ENCODE measurements at regions not wholly inside any gene's neighbourhood (a gene's known extent, or its start where the extent isn't known, plus 50 kb on each side); places are given as distances from the start of the nearest gene placed in this dataset.

GRCh38 chr6:98775205-98775604 lies 59.2 kb upstream of the POU3F2 start:
- no peaks in the 10 kb centered on the region for H4K20me1 ChIP-seq (ENCODE audit: insufficient read depth)
- ATAC-seq (no peak), DNase-seq (ENCODE audit: low read depth, low spot score) (no peak)
- H3K27ac ChIP-seq (ENCODE audit: low read depth, low read length), result no peak overlapping the region
- RAD21 ChIA-PET (ENCODE audit: low non-redundant PET in 1 of 2, low total read pairs in 2 of 2, uncharacterized antibody in 2 of 2, unreplicated experiment in 2 of 2), result no interaction called here
- POLR2A ChIA-PET, result no interaction called here
- no TSS peak for BruUV-seq (replicated peaks)
- H3K79me2 ChIP-seq (ENCODE audit: insufficient read depth, low read length), result no peaks in the 10 kb centered on the region
- H3K4me3 ChIP-seq (replicated peaks in 1 of 2; ENCODE audit: low read depth in 1 of 2, low read length in 2 of 2), result no peak overlapping the region
- intact Hi-C loops (cut with micrococcal nuclease), result no loop called here
- no peak overlapping the region for H3K4me2 ChIP-seq (ENCODE audit: low read length)
- no peaks in the 10 kb centered on the region for H3K4me1 ChIP-seq (ENCODE audit: control insufficient read depth in 1 of 2, insufficient read depth in 2 of 2, low read length in 2 of 2)
- no peaks in the 10 kb centered on the region for H3K9me2 ChIP-seq (ENCODE audit: insufficient read depth)
- no peak for TF ChIP-seq MAX (IDR thresholded peaks at IDR 0.05)
- TF ChIP-seq SRF (IDR thresholded peaks at IDR 0.05; ENCODE audit: low read depth), result no peak
- no peak for TF ChIP-seq ZNF274 (IDR thresholded peaks at IDR 0.05; ENCODE audit: low read depth, low read length)
- no peak for TF ChIP-seq SIN3A (IDR thresholded peaks at IDR 0.05; ENCODE audit: low read depth)
- TF ChIP-seq FOSL1 (IDR thresholded peaks at IDR 0.05; ENCODE audit: low read depth), result no peak
- no peak for TF ChIP-seq ATF3 (IDR thresholded peaks at IDR 0.05)
- TF ChIP-seq SP1 (IDR thresholded peaks at IDR 0.05; ENCODE audit: low read depth), result no peak
- no peak for TF ChIP-seq CBX3 (IDR thresholded peaks at IDR 0.05; ENCODE audit: low read depth)
- TF ChIP-seq POLR2AphosphoS5 (IDR thresholded peaks at IDR 0.05; ENCODE audit: low read depth, low read length), result no peak
- no peak for TF ChIP-seq CEBPB (IDR thresholded peaks at IDR 0.05; ENCODE audit: low read depth)
- H3K9me3 ChIP-seq (ENCODE audit: control insufficient read depth in 1 of 2, insufficient read depth in 1 of 2, low read depth in 1 of 2, low read length in 2 of 2), result no peaks in the 10 kb centered on the region
- H3K9ac ChIP-seq (ENCODE audit: low read length), result no peak overlapping the region
- no peak overlapping the region for H2AFZ ChIP-seq (ENCODE audit: low read depth, low read length, poor library complexity, severe bottlenecking)
- H3K36me3 ChIP-seq (ENCODE audit: control insufficient read depth in 1 of 2, insufficient read depth in 2 of 2, low read length in 2 of 2), result no peaks in the 10 kb centered on the region
- CTCF ChIA-PET, result no interaction called here
- H3K27me3 ChIP-seq (ENCODE audit: insufficient read depth, low read length), result peaks cover 71% of the 10 kb centered on the region

GRCh38 chr6:98777762-98778161 lies 56.6 kb upstream of the POU3F2 start:
- Histone ChIP-seq H3K4me1 (ENCODE audit: control insufficient read depth in 1 of 2, insufficient read depth in 2 of 2, low read length in 2 of 2) (no peaks in the 10 kb centered on the region), H3K36me3 (ENCODE audit: control insufficient read depth in 1 of 2, insufficient read depth in 2 of 2, low read length in 2 of 2) (no peaks in the 10 kb centered on the region), H3K27me3 (ENCODE audit: insufficient read depth, low read length) (peaks cover 71% of the 10 kb centered on the region), H3K4me2 (ENCODE audit: low read length) (no peak overlapping the region), H3K27ac (ENCODE audit: low read depth, low read length) (no peak overlapping the region), H3K4me3 (replicated peaks in 1 of 2; ENCODE audit: low read depth in 1 of 2, low read length in 2 of 2) (no peak overlapping the region), H4K20me1 (ENCODE audit: insufficient read depth) (no peaks in the 10 kb centered on the region), H3K9ac (ENCODE audit: low read length) (no peak overlapping the region), H3K9me2 (ENCODE audit: insufficient read depth) (no peaks in the 10 kb centered on the region), H2AFZ (ENCODE audit: low read depth, low read length, poor library complexity, severe bottlenecking) (no peak overlapping the region), H3K79me2 (ENCODE audit: insufficient read depth, low read length) (no peaks in the 10 kb centered on the region), H3K9me3 (ENCODE audit: control insufficient read depth in 1 of 2, insufficient read depth in 1 of 2, low read depth in 1 of 2, low read length in 2 of 2) (no peaks in the 10 kb centered on the region)
- POLR2A ChIA-PET, result interaction anchor here (0.8 kb wide), 1 partner anchor 63 kb away, joined by 3 read pairs; no protein-coding TSS in a partner anchor
- RAD21 ChIA-PET (ENCODE audit: low non-redundant PET in 1 of 2, low total read pairs in 2 of 2, uncharacterized antibody in 2 of 2, unreplicated experiment in 2 of 2), result no interaction called here
- DNase-seq (ENCODE audit: low read depth, low spot score) (no peak), ATAC-seq (no peak)
- intact Hi-C loops (cut with micrococcal nuclease), result no loop called here
- BruUV-seq (replicated peaks), result no TSS peak
- CTCF ChIA-PET, result no interaction called here
- TF ChIP-seq JUND (IDR thresholded peaks at IDR 0.05) (no peak), REST (IDR thresholded peaks at IDR 0.05; ENCODE audit: low read depth) (no peak), SIN3A (IDR thresholded peaks at IDR 0.05; ENCODE audit: low read depth) (no peak), ATF3 (IDR thresholded peaks at IDR 0.05) (no peak), RAD21 (IDR thresholded peaks at IDR 0.05; ENCODE audit: low read depth) (no peak), MAX (IDR thresholded peaks at IDR 0.05) (no peak), SRF (IDR thresholded peaks at IDR 0.05; ENCODE audit: low read depth) (no peak), EGR1 (IDR thresholded peaks at IDR 0.05; ENCODE audit: low read depth) (no peak), ELF1 (IDR thresholded peaks at IDR 0.05; ENCODE audit: borderline replicate concordance, low read depth) (no peak), CTCF (IDR thresholded peaks at IDR 0.05 in 2 of 3, conservative IDR thresholded peaks at IDR 0.05 in 1 of 3; ENCODE audit: borderline replicate concordance in 1 of 3, insufficient read depth in 1 of 3, low read depth in 2 of 3, low read length in 2 of 3) (no peak), SP1 (IDR thresholded peaks at IDR 0.05; ENCODE audit: low read depth) (no peak), ZNF274 (IDR thresholded peaks at IDR 0.05; ENCODE audit: low read depth, low read length) (no peak)

All from HCT116 (cell line).